ENCODE measurements at regions not wholly inside any gene's neighbourhood (a gene's known extent, or its start where the extent isn't known, plus 50 kb on each side); places are given as distances from the start of the nearest gene placed in this dataset.

GRCh38 chr10:57472823-57473619, 794.7 kb downstream of the IPMK start (continued):
- TF ChIP-seq, protein P1, sequence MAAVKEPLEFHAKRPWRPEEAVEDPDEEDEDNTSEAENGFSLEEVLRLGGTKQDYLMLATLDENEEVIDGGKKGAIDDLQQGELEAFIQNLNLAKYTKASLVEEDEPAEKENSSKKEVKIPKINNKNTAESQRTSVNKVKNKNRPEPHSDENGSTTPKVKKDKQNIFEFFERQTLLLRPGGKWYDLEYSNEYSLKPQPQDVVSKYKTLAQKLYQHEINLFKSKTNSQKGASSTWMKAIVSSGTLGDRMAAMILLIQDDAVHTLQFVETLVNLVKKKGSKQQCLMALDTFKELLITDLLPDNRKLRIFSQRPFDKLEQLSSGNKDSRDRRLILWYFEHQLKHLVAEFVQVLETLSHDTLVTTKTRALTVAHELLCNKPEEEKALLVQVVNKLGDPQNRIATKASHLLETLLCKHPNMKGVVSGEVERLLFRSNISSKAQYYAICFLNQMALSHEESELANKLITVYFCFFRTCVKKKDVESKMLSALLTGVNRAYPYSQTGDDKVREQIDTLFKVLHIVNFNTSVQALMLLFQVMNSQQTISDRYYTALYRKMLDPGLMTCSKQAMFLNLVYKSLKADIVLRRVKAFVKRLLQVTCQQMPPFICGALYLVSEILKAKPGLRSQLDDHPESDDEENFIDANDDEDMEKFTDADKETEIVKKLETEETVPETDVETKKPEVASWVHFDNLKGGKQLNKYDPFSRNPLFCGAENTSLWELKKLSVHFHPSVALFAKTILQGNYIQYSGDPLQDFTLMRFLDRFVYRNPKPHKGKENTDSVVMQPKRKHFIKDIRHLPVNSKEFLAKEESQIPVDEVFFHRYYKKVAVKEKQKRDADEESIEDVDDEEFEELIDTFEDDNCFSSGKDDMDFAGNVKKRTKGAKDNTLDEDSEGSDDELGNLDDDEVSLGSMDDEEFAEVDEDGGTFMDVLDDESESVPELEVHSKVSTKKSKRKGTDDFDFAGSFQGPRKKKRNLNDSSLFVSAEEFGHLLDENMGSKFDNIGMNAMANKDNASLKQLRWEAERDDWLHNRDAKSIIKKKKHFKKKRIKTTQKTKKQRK (IDR thresholded peaks at IDR 0.05; ENCODE audit: low read depth, low read length), result no peak
- no peak for TF ChIP-seq RAD51 (IDR thresholded peaks at IDR 0.05)
- TF ChIP-seq BHLHE40 (IDR thresholded peaks at IDR 0.05; ENCODE audit: borderline replicate concordance in 1 of 2, low read depth in 2 of 2, low read length in 1 of 2), result no peak
- TF ChIP-seq, protein P2, sequence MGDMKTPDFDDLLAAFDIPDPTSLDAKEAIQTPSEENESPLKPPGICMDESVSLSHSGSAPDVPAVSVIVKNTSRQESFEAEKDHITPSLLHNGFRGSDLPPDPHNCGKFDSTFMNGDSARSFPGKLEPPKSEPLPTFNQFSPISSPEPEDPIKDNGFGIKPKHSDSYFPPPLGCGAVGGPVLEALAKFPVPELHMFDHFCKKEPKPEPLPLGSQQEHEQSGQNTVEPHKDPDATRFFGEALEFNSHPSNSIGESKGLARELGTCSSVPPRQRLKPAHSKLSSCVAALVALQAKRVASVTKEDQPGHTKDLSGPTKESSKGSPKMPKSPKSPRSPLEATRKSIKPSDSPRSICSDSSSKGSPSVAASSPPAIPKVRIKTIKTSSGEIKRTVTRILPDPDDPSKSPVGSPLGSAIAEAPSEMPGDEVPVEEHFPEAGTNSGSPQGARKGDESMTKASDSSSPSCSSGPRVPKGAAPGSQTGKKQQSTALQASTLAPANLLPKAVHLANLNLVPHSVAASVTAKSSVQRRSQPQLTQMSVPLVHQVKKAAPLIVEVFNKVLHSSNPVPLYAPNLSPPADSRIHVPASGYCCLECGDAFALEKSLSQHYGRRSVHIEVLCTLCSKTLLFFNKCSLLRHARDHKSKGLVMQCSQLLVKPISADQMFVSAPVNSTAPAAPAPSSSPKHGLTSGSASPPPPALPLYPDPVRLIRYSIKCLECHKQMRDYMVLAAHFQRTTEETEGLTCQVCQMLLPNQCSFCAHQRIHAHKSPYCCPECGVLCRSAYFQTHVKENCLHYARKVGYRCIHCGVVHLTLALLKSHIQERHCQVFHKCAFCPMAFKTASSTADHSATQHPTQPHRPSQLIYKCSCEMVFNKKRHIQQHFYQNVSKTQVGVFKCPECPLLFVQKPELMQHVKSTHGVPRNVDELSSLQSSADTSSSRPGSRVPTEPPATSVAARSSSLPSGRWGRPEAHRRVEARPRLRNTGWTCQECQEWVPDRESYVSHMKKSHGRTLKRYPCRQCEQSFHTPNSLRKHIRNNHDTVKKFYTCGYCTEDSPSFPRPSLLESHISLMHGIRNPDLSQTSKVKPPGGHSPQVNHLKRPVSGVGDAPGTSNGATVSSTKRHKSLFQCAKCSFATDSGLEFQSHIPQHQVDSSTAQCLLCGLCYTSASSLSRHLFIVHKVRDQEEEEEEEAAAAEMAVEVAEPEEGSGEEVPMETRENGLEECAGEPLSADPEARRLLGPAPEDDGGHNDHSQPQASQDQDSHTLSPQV (IDR thresholded peaks at IDR 0.05), result no peak
- TF ChIP-seq KLF5 (IDR thresholded peaks at IDR 0.05; ENCODE audit: partially characterized antibody), result no peak

Measured in GM12878 (cell line).